Right atrium auricular region (tissue), 2 donors: ENCODE measurements at regions not wholly inside any gene's neighbourhood (a gene's known extent, or its start where the extent isn't known, plus 50 kb on each side); places are given as distances from the start of the nearest gene placed in this dataset.

Experiments used
- DNase-seq: peaks from one replicate; pipeline ENCODE4 v3.0.0-alpha.2; 2019; ENCODE audit warnings: low spot score
- H3K27ac ChIP-seq, 2 donors: fragments of 200-600 bp; sonication (generic); 1 replicate in 1 of 2; 2 replicates in 1 of 2; pipeline ENCODE4 v1.5.1; 2016 to 2019
- H3K27me3 ChIP-seq, 2 donors: fragments of 200-600 bp; sonication (generic); one replicate each; pipeline versions ENCODE4 v1.5.1 to v1.6.0; 2017 to 2019
- H3K36me3 ChIP-seq: fragments of 200-600 bp; sonication (generic); one replicate; pipeline ENCODE4 v1.5.1; 2016
- H3K4me1 ChIP-seq, 2 donors: fragments of 200-600 bp; sonication (generic); one replicate each; pipeline versions ENCODE4 v1.5.1 to v1.6.0; 2017 to 2019
- H3K4me3 ChIP-seq, 2 donors: fragments of 200-600 bp; sonication (generic); 1 replicate in 1 of 2; 2 replicates in 1 of 2; pipeline ENCODE4 v1.5.1; 2017 to 2019; ENCODE audit warnings: mild to moderate bottlenecking in 1 of 2, moderate library complexity in 1 of 2
- H3K9me3 ChIP-seq, 2 donors: fragments of 200-600 bp; sonication (generic); one replicate each; pipeline ENCODE4 v1.5.1; 2019
- CTCF ChIP-seq, 2 donors: fragments of 200-600 bp; sonication (generic); IDR thresholded peaks; one replicate each; pipeline ENCODE4 v1.5.1; 2019; ENCODE audit warnings: antibody characterized with exemption in 2 of 2

GRCh38 chr18:24674200-24674599, 213.8 kb downstream of the HRH4 start:
- no peak for TF ChIP-seq CTCF (IDR thresholded peaks at IDR 0.05)
- no peak for DNase-seq
- Histone ChIP-seq H3K27ac (no peak overlapping the region), H3K4me1 (no peaks in the 10 kb centered on the region), H3K9me3 (no peaks in the 10 kb centered on the region), H3K4me3 (no peak overlapping the region), H3K27me3 (no peaks in the 10 kb centered on the region), H3K36me3 (no peaks in the 10 kb centered on the region)

GRCh38 chr18:24674605-24675004, 214.2 kb downstream of the HRH4 start:
- Histone ChIP-seq H3K36me3 (no peaks in the 10 kb centered on the region), H3K4me1 (no peaks in the 10 kb centered on the region), H3K9me3 (no peaks in the 10 kb centered on the region), H3K27ac (no peak overlapping the region), H3K4me3 (no peak overlapping the region), H3K27me3 (no peaks in the 10 kb centered on the region)
- no peak for DNase-seq
- TF ChIP-seq CTCF (IDR thresholded peaks at IDR 0.05), result no peak

- Histone ChIP-seq H3K27ac (no peak overlapping the region), H3K9me3 (peaks cover 0 to 5% of the 10 kb centered on the region in 2 donors), H3K4me1 (no peaks in the 10 kb centered on the region), H3K4me3 (no peak overlapping the region), H3K27me3 (no peaks in the 10 kb centered on the region), H3K36me3 (no peaks in the 10 kb centered on the region)
- no peak for TF ChIP-seq CTCF (IDR thresholded peaks at IDR 0.05)
- no peak for DNase-seq
Measured at GRCh38 chr18:24677011-24677410, 216.6 kb downstream of the HRH4 start.

GRCh38 chr18:24678107-24678506, 217.7 kb downstream of the HRH4 start:
- no peak overlapping the region for H3K27ac ChIP-seq
- peaks cover 0 to 5% of the 10 kb centered on the region in 2 donors for H3K9me3 ChIP-seq
- no peaks in the 10 kb centered on the region for H3K27me3 ChIP-seq
- no peak for DNase-seq
- no peaks in the 10 kb centered on the region for H3K4me1 ChIP-seq
- no peak for TF ChIP-seq CTCF (IDR thresholded peaks at IDR 0.05)
- no peaks in the 10 kb centered on the region for H3K36me3 ChIP-seq
- H3K4me3 ChIP-seq, result no peak overlapping the region

GRCh38 chr18:24678626-24679025, 218.2 kb downstream of the HRH4 start:
- no peaks in the 10 kb centered on the region for H3K4me1 ChIP-seq
- H3K27me3 ChIP-seq, result no peaks in the 10 kb centered on the region
- H3K4me3 ChIP-seq, result no peak overlapping the region
- no peak for DNase-seq
- no peak for TF ChIP-seq CTCF (IDR thresholded peaks at IDR 0.05)
- peaks cover 0 to 5% of the 10 kb centered on the region in 2 donors for H3K9me3 ChIP-seq
- H3K27ac ChIP-seq, result no peak overlapping the region
- no peaks in the 10 kb centered on the region for H3K36me3 ChIP-seq

GRCh38 chr18:24679062-24679461, 218.6 kb downstream of the HRH4 start:
- no peak for DNase-seq
- H3K27me3 ChIP-seq, result no peaks in the 10 kb centered on the region
- H3K4me3 ChIP-seq, result no peak overlapping the region
- no peaks in the 10 kb centered on the region for H3K4me1 ChIP-seq
- TF ChIP-seq CTCF (IDR thresholded peaks at IDR 0.05), result no peak
- no peak overlapping the region for H3K27ac ChIP-seq
- no peaks in the 10 kb centered on the region for H3K36me3 ChIP-seq
- H3K9me3 ChIP-seq, result peaks cover 0 to 5% of the 10 kb centered on the region in 2 donors
